H1 (cell line): ENCODE measurements at regions not wholly inside any gene's neighbourhood (a gene's known extent, or its start where the extent isn't known, plus 50 kb on each side); places are given as distances from the start of the nearest gene placed in this dataset.

Experiments
- CTCF ChIA-PET: fragments of 300-600 bp; sonication (Branson Sonifier 250); formaldehyde crosslinking; loops from one replicate; lab custom pipeline; 2021; ENCODE audit not compliant: partially characterized antibody; lab: Charles Lee
- POLR2A ChIA-PET: fragments of 300-600 bp; sonication (Branson Sonifier 250); formaldehyde crosslinking; loops from one replicate; lab custom pipeline; 2021; ENCODE audit warnings: inconsistent platforms; ENCODE audit not compliant: partially characterized antibody; lab: Charles Lee
- DNase-seq, 2 experiments: peaks; one replicate each; pipeline versions ENCODE4 v3.0.0 to v3.0.0-alpha.2; 2010 to 2022; ENCODE audit warnings: low spot score in 2 of 2, low read depth in 1 of 2, mixed read lengths in 1 of 2
- FAIRE-seq: peaks from 2 replicates; lab custom pipeline; 2011; peaks lifted over from hg19 to GRCh38; lab: Jason Lieb, UNC
- H2AFZ ChIP-seq: 2 replicates; pipeline ENCODE4 v1.8.1; 2012; ENCODE audit warnings: low read length, inconsistent platforms
- H2AK5ac ChIP-seq: 2 replicates; pipeline ENCODE4 v1.6.1; 2013; ENCODE audit warnings: low read depth, low read length
- H2BK120ac ChIP-seq: replicated peaks from 2 replicates; pipeline ENCODE3; 2013; ENCODE audit warnings: low read depth, low read length, inconsistent platforms
- H2BK12ac ChIP-seq: 2 replicates; pipeline ENCODE4 v1.6.1; 2013; ENCODE audit warnings: low read depth, low read length
- H2BK15ac ChIP-seq: 2 replicates; pipeline ENCODE4 v1.6.1; 2013; ENCODE audit warnings: low read length
- H2BK20ac ChIP-seq: 2 replicates; pipeline ENCODE4 v1.6.1; 2013; ENCODE audit warnings: low read length
- H2BK5ac ChIP-seq: 2 replicates; pipeline ENCODE4 v1.6.1; 2013; ENCODE audit warnings: low read depth, low read length
- H3K14ac ChIP-seq: 2 replicates; pipeline ENCODE4 v1.6.1; 2013; ENCODE audit warnings: inconsistent platforms; ENCODE audit not compliant: insufficient read length
- H3K18ac ChIP-seq: 2 replicates; pipeline ENCODE4 v1.6.1; 2013; ENCODE audit warnings: low read length; ENCODE audit errors: extremely low read depth
- H3K23ac ChIP-seq: 2 replicates; pipeline ENCODE4 v1.6.1; 2013; ENCODE audit warnings: inconsistent platforms; ENCODE audit not compliant: insufficient read length
- H3K23me2 ChIP-seq: 2 replicates; pipeline ENCODE4 v1.6.1; 2013; ENCODE audit warnings: low read depth, low read length
- H3K27ac ChIP-seq: 2 replicates; pipeline ENCODE4 v1.6.1; 2011; ENCODE audit warnings: low read depth, low read length, inconsistent platforms
- H3K27me3 ChIP-seq, 4 experiments: replicated peaks in 1 of 4; 1 replicate in 1 of 4; 2 replicates in 3 of 4; pipeline versions ENCODE4 v1.6.1 to v1.8.1; 2011 to 2013; ENCODE audit warnings: low read length in 3 of 4, mild to moderate bottlenecking in 3 of 4, inconsistent platforms in 2 of 4, mixed read lengths in 2 of 4, moderate library complexity in 1 of 4; ENCODE audit not compliant: control insufficient read depth in 3 of 4, insufficient read depth in 3 of 4; ENCODE audit errors: extremely low read depth in 1 of 4
- H3K36me3 ChIP-seq, 4 experiments: 2 replicates each; pipeline versions ENCODE4 v1.6.1 to v1.8.1; 2011 to 2013; ENCODE audit warnings: mild to moderate bottlenecking in 4 of 4, low read length in 3 of 4, moderate library complexity in 2 of 4, control low read depth in 1 of 4, inconsistent platforms in 1 of 4; ENCODE audit not compliant: insufficient read depth in 4 of 4, control insufficient read depth in 2 of 4
- H3K4ac ChIP-seq: replicated peaks from 2 replicates; pipeline ENCODE3; 2013; ENCODE audit warnings: low read length, low read depth, mixed read lengths, inconsistent platforms; ENCODE audit not compliant: insufficient read length
- H3K4me1 ChIP-seq, 4 experiments: replicated peaks in 1 of 4; 1 replicate in 1 of 4; 2 replicates in 3 of 4; pipeline versions ENCODE4 v1.6.1 to v1.8.1; 2011 to 2013; ENCODE audit warnings: low read length in 3 of 4, inconsistent platforms in 2 of 4, mixed read lengths in 1 of 4; ENCODE audit not compliant: insufficient read depth in 4 of 4, control insufficient read depth in 3 of 4
- H3K4me2 ChIP-seq, 2 experiments: 2 replicates each; pipeline versions ENCODE4 v1.6.1 to v1.8.1; 2011 to 2013; ENCODE audit warnings: low read depth in 2 of 2, low read length in 2 of 2, control low read depth in 1 of 2, inconsistent platforms in 1 of 2, mild to moderate bottlenecking in 1 of 2; ENCODE audit not compliant: insufficient read depth in 1 of 2
- H3K4me3 ChIP-seq, 4 experiments: fragments of 200-600, 300-600 bp in 1 of 4; sonication (generic), shearing (Covaris generic), sonication (Bioruptor Twin) in 1 of 4; 2 replicates each; pipeline versions ENCODE4 v1.5.1 to v1.8.1; 2011 to 2016; ENCODE audit warnings: low read length in 4 of 4, low read depth in 3 of 4, control low read depth in 2 of 4, inconsistent platforms in 2 of 4, mild to moderate bottlenecking in 2 of 4, mixed read lengths in 1 of 4, moderate library complexity in 1 of 4; ENCODE audit not compliant: insufficient read depth in 2 of 4; ENCODE audit errors: extremely low read depth in 1 of 4
- H3K56ac ChIP-seq: replicated peaks from 2 replicates; pipeline ENCODE3; 2013; ENCODE audit warnings: low read depth, mild to moderate bottlenecking, mixed read lengths, low read length, inconsistent platforms; ENCODE audit not compliant: insufficient read length
- H3K79me1 ChIP-seq: 2 replicates; pipeline ENCODE4 v1.6.1; 2013; ENCODE audit warnings: low read depth, low read length, control low read depth
- H3K79me2 ChIP-seq, 2 experiments: 2 replicates each; pipeline versions ENCODE4 v1.6.1 to v1.8.1; 2012 to 2013; ENCODE audit warnings: low read length in 2 of 2, mild to moderate bottlenecking in 2 of 2, inconsistent platforms in 1 of 2; ENCODE audit not compliant: insufficient read depth in 2 of 2, control insufficient read depth in 1 of 2
- H3K9ac ChIP-seq, 4 experiments: replicated peaks in 1 of 4; 1 replicate in 1 of 4; 2 replicates in 3 of 4; pipeline versions ENCODE4 v1.6.1 to v1.8.1; 2011 to 2013; ENCODE audit warnings: low read depth in 3 of 4, low read length in 3 of 4, control low read depth in 2 of 4, mild to moderate bottlenecking in 2 of 4, moderate library complexity in 2 of 4, inconsistent platforms in 1 of 4; ENCODE audit errors: extremely low read depth in 1 of 4
- H3K9me3 ChIP-seq, 2 experiments: 2 replicates each; pipeline versions ENCODE4 v1.6.1 to v1.8.1; 2012 to 2013; ENCODE audit warnings: mild to moderate bottlenecking in 2 of 2, moderate library complexity in 2 of 2, control low read depth in 1 of 2, inconsistent platforms in 1 of 2, low read depth in 1 of 2, low read length in 1 of 2, mixed read lengths in 1 of 2; ENCODE audit not compliant: insufficient read depth in 2 of 2
- H4K20me1 ChIP-seq, 2 experiments: replicated peaks in 1 of 2; 2 replicates each; pipeline versions ENCODE3 to v1.8.1; 2011 to 2013; ENCODE audit warnings: inconsistent platforms in 2 of 2, low read length in 2 of 2, mild to moderate bottlenecking in 1 of 2; ENCODE audit not compliant: insufficient read depth in 2 of 2, control insufficient read depth in 1 of 2
- H4K5ac ChIP-seq: 2 replicates; pipeline ENCODE4 v1.6.1; 2013; ENCODE audit warnings: low read length, low read depth, mixed read lengths, inconsistent platforms; ENCODE audit not compliant: insufficient read length
- H4K8ac ChIP-seq: 2 replicates; pipeline ENCODE4 v1.8.0; 2013; ENCODE audit warnings: mild to moderate bottlenecking, moderate library complexity, low read length, inconsistent platforms; ENCODE audit not compliant: insufficient read depth; ENCODE audit errors: extremely low read depth
- H4K91ac ChIP-seq: replicated peaks from 2 replicates; pipeline ENCODE3; 2013; ENCODE audit warnings: low read length, mixed read lengths, inconsistent platforms; ENCODE audit not compliant: insufficient read length
- HDAC2 ChIP-seq, 2 experiments: fragments of 300-600 bp in 1 of 2; sonication (generic) in 1 of 2; IDR thresholded peaks; 2 replicates each; pipeline ENCODE4 v1.6.1; 2011 to 2012; ENCODE audit warnings: low read depth in 2 of 2, low read length in 2 of 2, mild to moderate bottlenecking in 2 of 2, moderate library complexity in 2 of 2, borderline replicate concordance in 1 of 2, inconsistent platforms in 1 of 2
- KDM5A ChIP-seq: fragments of 200-600 bp; IDR thresholded peaks from 2 replicates; pipeline ENCODE4 v1.7.1; 2012; ENCODE audit warnings: mild to moderate bottlenecking, low read length, inconsistent platforms, mixed read lengths
- SAP30 ChIP-seq: fragments of 300-600 bp; sonication (generic); IDR thresholded peaks from 2 replicates; pipeline ENCODE4 v1.7.1; 2012; ENCODE audit warnings: low read length, moderate library complexity, mild to moderate bottlenecking, inconsistent platforms; ENCODE audit not compliant: insufficient read depth, insufficient replicate concordance
- TAF1 ChIP-seq: IDR thresholded peaks from 2 replicates; pipeline ENCODE4 v1.6.1; 2011; ENCODE audit warnings: mild to moderate bottlenecking, low read depth, low read length
- TF ChIP-seq, protein P1 (sequence below): IDR thresholded peaks from 2 replicates; pipeline ENCODE4 v1.6.1; 2012; ENCODE audit warnings: inconsistent platforms

DNA sequence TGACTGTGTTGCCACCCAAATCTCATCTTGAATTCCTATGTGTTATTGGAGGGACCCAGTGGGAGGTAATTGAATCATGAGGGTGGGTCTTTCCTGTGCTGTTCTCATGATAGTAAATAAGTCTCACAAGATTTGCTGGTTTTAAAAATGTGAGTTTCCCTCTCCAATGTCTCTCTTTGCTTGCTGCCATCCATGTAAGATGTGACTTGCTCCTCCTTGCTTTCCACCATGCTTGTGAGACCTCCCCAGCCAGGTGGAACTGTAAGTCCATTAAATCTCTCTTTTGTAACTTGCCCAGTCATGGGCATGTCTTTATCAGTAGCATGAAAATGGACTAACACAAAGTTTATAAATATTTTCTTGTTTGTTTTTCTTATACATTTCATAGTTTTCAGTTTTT, 990.5 kb upstream of the CITED2 start:
- Histone ChIP-seq H2BK20ac (no peak overlapping the region), H3K18ac (no peak overlapping the region), H3K56ac (no peak overlapping the region), H3K9ac (no peak overlapping the region), H3K4ac (no peak overlapping the region), H3K79me1 (no peaks in the 10 kb centered on the region), H4K20me1 (no peaks in the 10 kb centered on the region), H3K23me2 (no peaks in the 10 kb centered on the region), H3K27ac (no peak overlapping the region), H2BK12ac (no peak overlapping the region), H4K91ac (no peak overlapping the region), H3K36me3 (no peaks in the 10 kb centered on the region; a peak in 1 of 8 replicates), H3K14ac (no peak overlapping the region), H3K27me3 (no peaks in the 10 kb centered on the region), H2AFZ (no peak overlapping the region), H2BK5ac (no peak overlapping the region), H3K4me2 (no peak overlapping the region), H2BK15ac (no peak overlapping the region), H3K23ac (no peak overlapping the region), H3K79me2 (no peaks in the 10 kb centered on the region), H4K5ac (no peak overlapping the region), H3K9me3 (peaks cover 8 to 19% of the 10 kb centered on the region in 2 experiments), H2AK5ac (no peak overlapping the region), H4K8ac (no peak overlapping the region), H3K4me3 (no peak overlapping the region), H2BK120ac (no peak overlapping the region), H3K4me1 (no peaks in the 10 kb centered on the region)
- DNase-seq (no peak), FAIRE-seq (no peak)
- ChIA-PET CTCF (no interaction called here), POLR2A (no interaction called here)
- TF ChIP-seq KDM5A (no peak), TAF1 (no peak), HDAC2 (IDR thresholded peaks at IDR 0.05; ENCODE audit: borderline replicate concordance in 1 of 2, low read depth in 2 of 2, low read length in 2 of 2) (no peak), SAP30 (no peak)
- TF ChIP-seq, protein P1, sequence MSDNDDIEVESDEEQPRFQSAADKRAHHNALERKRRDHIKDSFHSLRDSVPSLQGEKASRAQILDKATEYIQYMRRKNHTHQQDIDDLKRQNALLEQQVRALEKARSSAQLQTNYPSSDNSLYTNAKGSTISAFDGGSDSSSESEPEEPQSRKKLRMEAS = no peak
